T1000 (cell line): ENCODE measurements at regions not wholly inside any gene's neighbourhood (a gene's known extent, or its start where the extent isn't known, plus 50 kb on each side); places are given as distances from the start of the nearest gene placed in this dataset.

Source experiments
- DNase-seq: peaks from one replicate; lab custom pipeline; 2025; ENCODE audit warnings: mixed read lengths; lab: John Stamatoyannopoulos, UW

- DNase-seq: no peak
Measured at GRCh38 chr18:46321955-46322354, 217.8 kb downstream of the HAUS1 start.

- DNase-seq: no peak
Measured at GRCh38 chr18:46322411-46322891, 218.3 kb downstream of the HAUS1 start.

- no peak for DNase-seq
Measured at GRCh38 chr18:46322941-46323340, 218.8 kb downstream of the HAUS1 start.

- DNase-seq: no peak
Measured at GRCh38 chr18:46324087-46324955, 220.1 kb downstream of the HAUS1 start.

- DNase-seq: no peak
Measured at GRCh38 chr18:46325895-46326294, 221.7 kb downstream of the HAUS1 start.

GRCh38 chr18:46329736-46330246 is 225.6 kb downstream of the HAUS1 start:
- DNase-seq: no peak

- DNase-seq: no peak
Measured at GRCh38 chr18:46331316-46331715, 227.1 kb downstream of the HAUS1 start.

GRCh38 chr18:46332286-46332801 is 228.2 kb downstream of the HAUS1 start:
- no peak for DNase-seq

GRCh38 chr18:46332921-46333341 is 228.7 kb downstream of the HAUS1 start:
- DNase-seq: no peak

- DNase-seq: no peak
Measured at GRCh38 chr18:46333431-46334135, 229.4 kb downstream of the HAUS1 start.

GRCh38 chr18:46334868-46335281 is 230.7 kb downstream of the HAUS1 start:
- DNase-seq: no peak

GRCh38 chr18:46335534-46336101 is 231.4 kb downstream of the HAUS1 start:
- no peak for DNase-seq

GRCh38 chr18:46336278-46337111 is 232.3 kb downstream of the HAUS1 start:
- no peak for DNase-seq

GRCh38 chr18:46337271-46337670 is 233.1 kb downstream of the HAUS1 start:
- no peak for DNase-seq

GRCh38 chr18:46338205-46338604 is 234.0 kb downstream of the HAUS1 start:
- no peak for DNase-seq

- no peak for DNase-seq
Measured at GRCh38 chr18:46338766-46339165, 234.6 kb downstream of the HAUS1 start.

- no peak for DNase-seq
Measured at GRCh38 chr18:46340716-46341115, 236.5 kb downstream of the HAUS1 start.

GRCh38 chr18:46341986-46342525 is 237.9 kb downstream of the HAUS1 start:
- no peak for DNase-seq

GRCh38 chr18:46343456-46343855 is 239.3 kb downstream of the HAUS1 start:
- no peak for DNase-seq

- no peak for DNase-seq
Measured at GRCh38 chr18:46343931-46344372, 239.8 kb downstream of the HAUS1 start.
